ENCODE measurements at regions not wholly inside any gene's neighbourhood (a gene's known extent, or its start where the extent isn't known, plus 50 kb on each side); places are given as distances from the start of the nearest gene placed in this dataset.

DNA sequence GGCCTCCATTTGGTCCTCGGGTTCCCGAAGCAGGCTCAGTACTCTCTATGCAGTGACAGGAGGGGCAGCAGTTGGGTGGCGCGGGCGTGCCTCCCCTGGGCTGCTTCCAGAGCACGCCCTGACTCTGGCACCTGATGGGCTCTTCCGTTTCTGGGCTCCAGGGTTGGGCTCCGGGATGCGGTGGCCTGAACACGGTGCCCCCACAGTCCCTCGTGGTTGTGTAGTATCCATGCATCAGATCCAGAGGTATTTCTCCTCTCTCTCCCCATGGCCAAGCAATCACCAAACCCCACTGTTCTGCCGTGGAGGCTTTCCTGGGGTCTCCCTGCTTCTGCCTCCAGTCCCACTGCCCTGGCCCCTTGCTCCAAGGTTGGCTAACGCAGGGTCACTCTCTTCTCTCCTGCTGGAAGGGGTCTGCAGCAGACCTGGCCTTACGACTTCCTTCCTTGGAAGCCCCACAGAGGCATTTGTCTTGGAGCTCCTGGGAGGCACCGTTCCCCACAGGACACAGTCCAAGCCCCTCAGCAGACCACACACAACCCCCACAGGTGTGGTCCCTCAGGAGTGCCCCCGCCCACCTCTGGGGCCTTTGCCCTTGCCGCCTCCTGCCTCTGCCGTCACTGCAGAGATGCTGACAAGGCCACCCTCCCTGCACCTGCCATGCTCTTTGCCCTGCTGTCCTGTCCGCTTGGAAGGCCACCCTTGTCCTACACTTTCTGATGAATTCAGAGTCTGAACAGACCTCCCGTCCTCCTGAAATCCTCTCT is 136.6 kb upstream of the ASB18 start:
- Histone ChIP-seq H3K4me3 (ENCODE audit: low read depth, low read length) (no peak overlapping the region), H3K27me3 (ENCODE audit: insufficient read depth, low read depth, severe bottlenecking) (peaks cover 59% of the 10 kb centered on the region), H3K27ac (no peak overlapping the region), H3K9me3 (ENCODE audit: severe bottlenecking) (no peaks in the 10 kb centered on the region), H3K36me3 (no peaks in the 10 kb centered on the region)
- DNase-seq, result no peak
- TF ChIP-seq, protein P1, sequence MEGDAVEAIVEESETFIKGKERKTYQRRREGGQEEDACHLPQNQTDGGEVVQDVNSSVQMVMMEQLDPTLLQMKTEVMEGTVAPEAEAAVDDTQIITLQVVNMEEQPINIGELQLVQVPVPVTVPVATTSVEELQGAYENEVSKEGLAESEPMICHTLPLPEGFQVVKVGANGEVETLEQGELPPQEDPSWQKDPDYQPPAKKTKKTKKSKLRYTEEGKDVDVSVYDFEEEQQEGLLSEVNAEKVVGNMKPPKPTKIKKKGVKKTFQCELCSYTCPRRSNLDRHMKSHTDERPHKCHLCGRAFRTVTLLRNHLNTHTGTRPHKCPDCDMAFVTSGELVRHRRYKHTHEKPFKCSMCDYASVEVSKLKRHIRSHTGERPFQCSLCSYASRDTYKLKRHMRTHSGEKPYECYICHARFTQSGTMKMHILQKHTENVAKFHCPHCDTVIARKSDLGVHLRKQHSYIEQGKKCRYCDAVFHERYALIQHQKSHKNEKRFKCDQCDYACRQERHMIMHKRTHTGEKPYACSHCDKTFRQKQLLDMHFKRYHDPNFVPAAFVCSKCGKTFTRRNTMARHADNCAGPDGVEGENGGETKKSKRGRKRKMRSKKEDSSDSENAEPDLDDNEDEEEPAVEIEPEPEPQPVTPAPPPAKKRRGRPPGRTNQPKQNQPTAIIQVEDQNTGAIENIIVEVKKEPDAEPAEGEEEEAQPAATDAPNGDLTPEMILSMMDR (IDR thresholded peaks at IDR 0.05; ENCODE audit: low read depth, low read length), result no peak

DNA sequence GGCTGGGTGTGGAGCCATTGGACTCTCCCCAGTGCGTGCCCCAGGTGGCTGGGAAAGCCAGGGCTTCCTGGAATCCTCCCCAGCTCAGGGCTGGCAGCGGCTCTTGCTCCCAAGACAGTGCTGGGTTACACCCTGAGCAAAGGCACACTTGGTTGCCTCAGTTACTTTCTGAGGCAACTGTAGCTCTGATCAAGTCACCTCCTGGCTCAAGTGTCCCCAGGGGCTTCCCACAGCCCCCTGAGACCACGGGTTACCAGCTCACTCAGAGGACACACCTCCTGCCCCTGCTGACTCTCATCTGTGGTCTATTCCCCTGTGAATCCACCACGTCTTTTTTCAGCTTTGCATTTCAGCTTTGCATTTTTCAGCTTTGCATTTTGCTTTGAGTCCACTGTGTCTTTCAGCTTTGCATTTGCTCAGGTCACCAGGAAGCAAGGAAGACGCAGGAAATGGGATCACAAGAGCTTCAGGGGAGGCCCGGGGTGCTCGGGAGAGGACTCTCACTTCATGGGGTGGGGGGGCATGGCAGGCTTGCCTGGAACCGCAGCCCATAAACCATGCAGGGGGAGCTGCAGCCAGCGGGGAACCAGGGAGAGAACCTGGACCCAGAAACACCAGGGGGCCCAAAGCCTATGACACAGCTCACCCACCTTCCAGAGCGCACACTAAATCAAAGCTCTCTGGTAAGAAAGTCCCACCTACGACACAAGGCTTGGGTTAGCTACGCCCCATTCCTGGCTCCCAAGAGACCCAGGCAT is 138.0 kb upstream of the ASB18 start:
- no peak for DNase-seq
- H3K4me3 ChIP-seq (ENCODE audit: low read depth, low read length), result no peak overlapping the region
- H3K27ac ChIP-seq, result no peak overlapping the region
- no peaks in the 10 kb centered on the region for H3K36me3 ChIP-seq
- TF ChIP-seq, protein P1 (IDR thresholded peaks at IDR 0.05; ENCODE audit: low read depth, low read length), result no peak
- no peaks in the 10 kb centered on the region for H3K9me3 ChIP-seq (ENCODE audit: severe bottlenecking)
- peaks cover 68% of the 10 kb centered on the region for H3K27me3 ChIP-seq (ENCODE audit: insufficient read depth, low read depth, severe bottlenecking)

DNA sequence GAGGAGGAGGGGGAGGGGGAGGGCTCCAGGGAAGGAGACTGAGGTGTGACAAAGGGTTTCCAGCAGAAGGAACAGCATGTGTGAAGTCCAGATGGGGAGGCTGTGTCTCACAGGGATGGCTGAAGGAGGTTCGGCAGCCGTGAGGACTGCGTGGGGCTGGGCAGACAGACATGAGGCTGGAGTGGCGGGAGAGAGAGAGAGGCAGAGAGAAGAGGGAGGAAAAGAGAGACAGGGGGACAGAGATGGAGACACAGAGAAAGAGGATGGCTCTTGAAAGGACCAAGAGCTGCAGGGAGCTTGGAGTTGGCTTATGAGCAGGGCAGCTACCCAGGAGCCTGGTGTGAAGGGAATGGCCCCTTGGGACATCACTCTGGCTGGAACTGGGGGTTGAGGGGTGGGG is 138.9 kb upstream of the ASB18 start:
- no peak for DNase-seq
- TF ChIP-seq, protein P1 (IDR thresholded peaks at IDR 0.05; ENCODE audit: low read depth, low read length), result no peak
- no peaks in the 10 kb centered on the region for H3K36me3 ChIP-seq
- no peak overlapping the region for H3K4me3 ChIP-seq (ENCODE audit: low read depth, low read length)
- H3K27me3 ChIP-seq (ENCODE audit: insufficient read depth, low read depth, severe bottlenecking), result peaks cover 67% of the 10 kb centered on the region
- no peaks in the 10 kb centered on the region for H3K9me3 ChIP-seq (ENCODE audit: severe bottlenecking)
- H3K27ac ChIP-seq, result no peak overlapping the region

DNA sequence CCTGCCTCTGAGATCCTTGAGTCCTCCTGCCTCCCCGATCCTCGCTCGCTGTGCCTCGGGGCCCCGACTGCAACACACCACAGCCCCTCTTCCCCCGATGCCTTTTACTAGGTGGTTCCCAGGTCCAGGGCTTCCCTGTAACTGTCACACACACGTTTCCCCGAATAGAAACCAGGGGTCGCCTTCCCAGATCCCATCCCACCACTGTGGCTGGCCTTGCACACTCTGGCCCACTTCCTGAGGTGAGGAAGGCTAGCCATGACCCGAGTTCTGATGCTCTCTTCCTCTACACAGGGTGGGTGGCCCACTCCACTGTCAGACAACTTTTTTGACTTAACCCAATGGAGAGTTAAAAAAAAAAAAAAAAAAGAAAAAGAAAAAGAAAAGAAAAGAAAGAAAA is 139.6 kb upstream of the ASB18 start:
- no peak overlapping the region for H3K4me3 ChIP-seq (ENCODE audit: low read depth, low read length)
- DNase-seq, result no peak
- TF ChIP-seq, protein P1 (IDR thresholded peaks at IDR 0.05; ENCODE audit: low read depth, low read length), result no peak
- no peaks in the 10 kb centered on the region for H3K36me3 ChIP-seq
- H3K9me3 ChIP-seq (ENCODE audit: severe bottlenecking), result no peaks in the 10 kb centered on the region
- no peak overlapping the region for H3K27ac ChIP-seq
- peaks cover 68% of the 10 kb centered on the region for H3K27me3 ChIP-seq (ENCODE audit: insufficient read depth, low read depth, severe bottlenecking)

DNA sequence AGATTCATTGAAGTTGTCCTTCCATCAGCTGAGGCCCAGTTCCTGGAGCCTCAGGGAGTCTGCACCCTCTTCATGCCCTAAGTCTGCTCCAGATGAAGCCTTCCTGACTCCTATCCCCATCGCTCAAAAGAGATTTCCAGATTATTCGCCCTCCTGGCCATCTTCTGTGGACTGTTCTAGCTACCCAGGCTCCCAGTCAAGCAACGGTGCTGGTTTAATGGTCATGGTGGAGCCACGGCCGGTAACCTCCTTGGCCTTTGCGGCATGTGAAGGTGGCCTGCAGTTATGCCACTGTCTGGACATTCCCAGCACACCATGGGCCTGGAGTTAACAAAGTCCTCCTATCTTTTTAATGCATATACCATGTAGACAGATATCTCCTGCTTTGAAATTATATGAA is 140.1 kb upstream of the ASB18 start:
- Histone ChIP-seq H3K4me3 (ENCODE audit: low read depth, low read length) (no peak overlapping the region), H3K27me3 (ENCODE audit: insufficient read depth, low read depth, severe bottlenecking) (peaks cover 68% of the 10 kb centered on the region), H3K36me3 (no peaks in the 10 kb centered on the region), H3K9me3 (ENCODE audit: severe bottlenecking) (no peaks in the 10 kb centered on the region), H3K27ac (no peak overlapping the region)
- TF ChIP-seq, protein P1 (IDR thresholded peaks at IDR 0.05; ENCODE audit: low read depth, low read length), result no peak
- DNase-seq, result no peak

Measured in WERI-Rb-1 (cell line).